Aorta (tissue), 5 donors: ENCODE measurements at regions not wholly inside any gene's neighbourhood (a gene's known extent, or its start where the extent isn't known, plus 50 kb on each side); places are given as distances from the start of the nearest gene placed in this dataset.

Source experiments
- ATAC-seq: fragments of 200-7000 bp; cut with Tn5 transposase; one replicate; pipeline ENCODE4 v1.9.1; 2022; ENCODE audit warnings: moderate library complexity; ENCODE audit not compliant: low FRiP score
- DNase-seq, 2 donors: peaks; one replicate each; pipeline ENCODE4 v3.0.0-alpha.2; 2020
- H3K27ac ChIP-seq, 2 donors: one replicate each; pipeline ENCODE4 v1.5.1; 2013; ENCODE audit warnings: low read length in 2 of 2, mild to moderate bottlenecking in 2 of 2, moderate library complexity in 2 of 2, control low read depth in 1 of 2, inconsistent platforms in 1 of 2, low read depth in 1 of 2
- H3K27me3 ChIP-seq, 2 donors: one replicate each; pipeline ENCODE4 v1.6.1; 2013; ENCODE audit warnings: control low read depth in 1 of 2, low read length in 1 of 2, mild to moderate bottlenecking in 1 of 2, moderate library complexity in 1 of 2; ENCODE audit not compliant: insufficient read depth in 2 of 2, control insufficient read depth in 1 of 2
- H3K36me3 ChIP-seq, 2 donors: one replicate each; pipeline ENCODE4 v1.6.1; 2013; ENCODE audit warnings: control low read depth in 1 of 2, low read length in 1 of 2, mild to moderate bottlenecking in 1 of 2; ENCODE audit not compliant: insufficient read depth in 2 of 2, control insufficient read depth in 1 of 2
- H3K4me1 ChIP-seq, 2 donors: one replicate each; pipeline ENCODE4 v1.6.1; 2013; ENCODE audit warnings: low read length in 2 of 2, control low read depth in 1 of 2, mild to moderate bottlenecking in 1 of 2, moderate library complexity in 1 of 2; ENCODE audit not compliant: insufficient read depth in 2 of 2, control insufficient read depth in 1 of 2
- H3K4me3 ChIP-seq, 2 donors: one replicate each; pipeline ENCODE4 v1.5.1; 2013; ENCODE audit warnings: low read length in 2 of 2, control low read depth in 1 of 2, mild to moderate bottlenecking in 1 of 2
- H3K9me3 ChIP-seq: one replicate; pipeline ENCODE4 v1.6.1; 2013; ENCODE audit warnings: mild to moderate bottlenecking, low read length; ENCODE audit not compliant: control insufficient read depth
- WGBS, 2 donors: extraction: QIAGEN DNeasy Blood & Tissue Kit; methylation state at CpG; one replicate each; pipeline ENCODE4 v1.1.7; 2013; 5-methylcytosine and 5-hydroxymethylcytosine counted together
- intact Hi-C, 2 donors: fragments of 100-400 bp; cut with DNase I; formaldehyde crosslinking; loops; one replicate each; pipeline versions ENCODE4 v1.14.2 to v1.15.0; 2022
- donor health status: healthy with polysubstance abuse.
- donor health status: Bipolar disorder and iron deficiency.
- donor health status: DM: no; HTN: no; CAD: no.
- donor health status: DM: no; HTN: no; CAD: no.
- donor health status: DM: yes; HTN: yes; CAD: no.

GRCh38 chr9:116090030-116090770 lies 63.4 kb upstream of the PAPPA start:
- 96 to 100% methylated on average over 1 of the region's 1 CpG for WGBS, 2 donors
- Histone ChIP-seq H3K27ac (no peak overlapping the region), H3K4me3 (no peak overlapping the region), H3K4me1 (no peaks in the 10 kb centered on the region), H3K36me3 (no peaks in the 10 kb centered on the region), H3K9me3 (peaks cover 1% of the 10 kb centered on the region), H3K27me3 (no peaks in the 10 kb centered on the region)
- ATAC-seq (no peak), DNase-seq (no peak)
- intact Hi-C loops = no loop called here

- Histone ChIP-seq H3K27me3 (no peaks in the 10 kb centered on the region), H3K4me1 (no peaks in the 10 kb centered on the region), H3K4me3 (no peak overlapping the region), H3K36me3 (no peaks in the 10 kb centered on the region), H3K9me3 (peaks cover 1% of the 10 kb centered on the region), H3K27ac (no peak overlapping the region)
- intact Hi-C loops = no loop called here
- ATAC-seq (no peak), DNase-seq (no peak)
Measured at GRCh38 chr9:116094846-116095245, 58.7 kb upstream of the PAPPA start.

GRCh38 chr9:116095403-116095802 lies 58.2 kb upstream of the PAPPA start:
- DNase-seq (no peak), ATAC-seq (no peak)
- no peaks in the 10 kb centered on the region for H3K4me1 ChIP-seq
- H3K36me3 ChIP-seq = no peaks in the 10 kb centered on the region
- no peak overlapping the region for H3K27ac ChIP-seq
- no peaks in the 10 kb centered on the region for H3K9me3 ChIP-seq
- intact Hi-C loops = no loop called here
- no peak overlapping the region for H3K4me3 ChIP-seq
- H3K27me3 ChIP-seq = no peaks in the 10 kb centered on the region
- WGBS, 2 donors = 88 to 96% methylated on average over 2 of the region's 2 CpGs

- H3K4me1 ChIP-seq = no peaks in the 10 kb centered on the region
- DNase-seq = no peak
- ATAC-seq = no peak
- intact Hi-C loops = no loop called here
- 76 to 78% methylated on average over 4 of the region's 4 CpGs for WGBS, 2 donors
- H3K27ac ChIP-seq = no peak overlapping the region
- no peaks in the 10 kb centered on the region for H3K9me3 ChIP-seq
- no peaks in the 10 kb centered on the region for H3K36me3 ChIP-seq
- H3K27me3 ChIP-seq = no peaks in the 10 kb centered on the region
- H3K4me3 ChIP-seq = no peak overlapping the region
Measured at GRCh38 chr9:116096046-116096445, 57.5 kb upstream of the PAPPA start.

- WGBS, 2 donors = 49% methylated on average over 3 of the region's 3 CpGs
- no peak for DNase-seq
- Histone ChIP-seq H3K4me3 (no peak overlapping the region), H3K27ac (no peak overlapping the region), H3K27me3 (no peaks in the 10 kb centered on the region), H3K4me1 (no peaks in the 10 kb centered on the region), H3K9me3 (no peaks in the 10 kb centered on the region), H3K36me3 (no peaks in the 10 kb centered on the region)
- intact Hi-C loops = no loop called here
- ATAC-seq = no peak
Measured at GRCh38 chr9:116096853-116097252, 56.7 kb upstream of the PAPPA start.

GRCh38 chr9:116098476-116098875 lies 55.1 kb upstream of the PAPPA start:
- H3K36me3 ChIP-seq = no peaks in the 10 kb centered on the region
- no peak overlapping the region for H3K27ac ChIP-seq
- intact Hi-C loops = no loop called here
- H3K4me3 ChIP-seq = no peak overlapping the region
- ATAC-seq (no peak), DNase-seq (no peak)
- H3K9me3 ChIP-seq = no peaks in the 10 kb centered on the region
- H3K4me1 ChIP-seq = no peaks in the 10 kb centered on the region
- 31 to 46% methylated on average over 5 of the region's 5 CpGs for WGBS, 2 donors
- H3K27me3 ChIP-seq = no peaks in the 10 kb centered on the region

- intact Hi-C loops = no loop called here
- no peak overlapping the region for H3K4me3 ChIP-seq
- H3K36me3 ChIP-seq = no peaks in the 10 kb centered on the region
- DNase-seq = no peak
- H3K27me3 ChIP-seq = no peaks in the 10 kb centered on the region
- no peak overlapping the region for H3K27ac ChIP-seq
- 88 to 94% methylated on average over 1 of the region's 1 CpG for WGBS, 2 donors
- no peaks in the 10 kb centered on the region for H3K4me1 ChIP-seq
- no peaks in the 10 kb centered on the region for H3K9me3 ChIP-seq
- no peak for ATAC-seq
Measured at GRCh38 chr9:116099821-116100220, 53.8 kb upstream of the PAPPA start.

GRCh38 chr9:116100711-116101121 lies 52.9 kb upstream of the PAPPA start:
- no peak overlapping the region for H3K27ac ChIP-seq
- no peak for DNase-seq
- intact Hi-C loops = no loop called here
- H3K36me3 ChIP-seq = no peaks in the 10 kb centered on the region
- no peaks in the 10 kb centered on the region for H3K27me3 ChIP-seq
- WGBS, 2 donors = 83 to 88% methylated on average over 3 of the region's 3 CpGs
- no peak overlapping the region for H3K4me3 ChIP-seq
- no peaks in the 10 kb centered on the region for H3K9me3 ChIP-seq
- ATAC-seq = no peak
- H3K4me1 ChIP-seq = no peaks in the 10 kb centered on the region

GRCh38 chr9:116101516-116101915 lies 52.1 kb upstream of the PAPPA start:
- Histone ChIP-seq H3K4me1 (no peaks in the 10 kb centered on the region), H3K4me3 (no peak overlapping the region), H3K27me3 (no peaks in the 10 kb centered on the region), H3K36me3 (no peaks in the 10 kb centered on the region), H3K27ac (no peak overlapping the region), H3K9me3 (no peaks in the 10 kb centered on the region)
- intact Hi-C loops = no loop called here
- no peak for DNase-seq
- ATAC-seq = peak; percentile 52
- 44 to 69% methylated on average over 1 of the region's 1 CpG for WGBS, 2 donors
